ENCODE measurements at regions not wholly inside any gene's neighbourhood (a gene's known extent, or its start where the extent isn't known, plus 50 kb on each side); places are given as distances from the start of the nearest gene placed in this dataset.

- no peak for TF ChIP-seq FOXA1 (IDR thresholded peaks at IDR 0.05)
- TF ChIP-seq HDGF (IDR thresholded peaks at IDR 0.05; ENCODE audit: borderline replicate concordance) = no peak
- TF ChIP-seq FOXM1 (IDR thresholded peaks at IDR 0.05; ENCODE audit: borderline replicate concordance) = no peak
- TF ChIP-seq ELF4 (IDR thresholded peaks at IDR 0.05) = no peak
Measured at GRCh38 chr16:74090871-74091270, 205.7 kb upstream of the PSMD7 start.

Data from HEK293T (cell line).